Peyer's patch (tissue), 4 donors: ENCODE measurements at regions not wholly inside any gene's neighbourhood (a gene's known extent, or its start where the extent isn't known, plus 50 kb on each side); places are given as distances from the start of the nearest gene placed in this dataset.

ENCODE experiments used
- CTCF ChIP-seq, 6 experiments: fragments of 450-650 bp in 4 of 6; fragments of 200-600 bp in 2 of 6; sonication (generic) in 1 of 6; IDR thresholded peaks; one replicate each; pipeline ENCODE4 v1.5.1; 2017 to 2019; ENCODE audit warnings: antibody characterized with exemption in 6 of 6, mild to moderate bottlenecking in 3 of 6, moderate library complexity in 1 of 6
- POLR2A ChIP-seq, 2 donors: fragments of 450-650 bp; IDR thresholded peaks; one replicate each; pipeline ENCODE4 v1.5.1; 2017; ENCODE audit warnings: antibody characterized with exemption in 2 of 2, mild to moderate bottlenecking in 2 of 2, moderate library complexity in 2 of 2

- no peak for TF ChIP-seq CTCF (IDR thresholded peaks at IDR 0.05)
- TF ChIP-seq POLR2A (IDR thresholded peaks at IDR 0.05) = no peak
Measured at GRCh38 chr22:48173061-48173772, 1410.8 kb downstream of the TBC1D22A start.
